DMS53 (cell line): ENCODE measurements at regions not wholly inside any gene's neighbourhood (a gene's known extent, or its start where the extent isn't known, plus 50 kb on each side); places are given as distances from the start of the nearest gene placed in this dataset.
A peak's percentile ranks its signal among the peaks of the same experiment; 100 is the strongest.
"Not testable (repeated sequence)": the region's sequence is repeated elsewhere in the genome, so short reads cannot be mapped to it uniquely, and the experiment has no call there.

Source experiments
- DNase-seq: peaks from one replicate; lab custom pipeline; 2025; lab: John Stamatoyannopoulos, UW

DNA sequence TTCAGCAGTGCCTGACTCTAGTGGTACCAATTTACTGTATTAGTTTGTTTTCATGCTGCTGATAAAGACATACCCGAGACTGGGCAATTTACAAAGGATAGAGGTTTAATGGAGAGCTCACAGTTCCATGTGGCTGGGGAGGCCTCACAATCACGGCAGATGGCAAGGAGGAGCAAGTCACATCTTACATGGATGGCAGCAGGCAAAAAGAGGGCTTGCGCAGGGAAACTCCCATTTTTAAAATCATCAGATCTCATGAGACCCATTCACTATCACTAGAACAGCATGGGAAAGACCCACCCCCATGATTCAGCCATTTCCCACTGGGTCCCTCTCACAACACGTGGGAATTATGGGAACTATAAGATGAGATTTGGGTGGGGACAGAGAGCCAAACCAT is 243.7 kb upstream of the KLF3 start:
- not testable (repeated sequence) for DNase-seq

DNA sequence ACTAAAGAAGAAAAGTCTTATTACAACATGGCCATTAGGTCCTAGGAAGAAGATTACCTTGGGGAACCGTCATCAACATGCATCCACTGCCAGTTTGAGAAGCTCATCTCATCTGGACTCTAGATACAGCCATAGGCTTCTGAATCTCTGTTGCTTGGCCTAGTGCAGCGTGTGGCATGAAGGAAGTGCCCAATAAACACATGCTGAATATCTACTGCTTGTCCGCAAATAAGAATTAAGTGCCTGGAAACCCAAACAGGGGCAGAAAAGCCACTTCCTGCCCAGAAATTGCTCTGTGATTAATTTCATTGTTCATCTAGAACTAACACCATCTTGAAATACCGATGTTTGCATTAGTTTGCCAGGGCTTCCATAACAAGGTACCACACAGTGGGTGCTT is 241.1 kb upstream of the KLF3 start:
- no peak for DNase-seq

DNA sequence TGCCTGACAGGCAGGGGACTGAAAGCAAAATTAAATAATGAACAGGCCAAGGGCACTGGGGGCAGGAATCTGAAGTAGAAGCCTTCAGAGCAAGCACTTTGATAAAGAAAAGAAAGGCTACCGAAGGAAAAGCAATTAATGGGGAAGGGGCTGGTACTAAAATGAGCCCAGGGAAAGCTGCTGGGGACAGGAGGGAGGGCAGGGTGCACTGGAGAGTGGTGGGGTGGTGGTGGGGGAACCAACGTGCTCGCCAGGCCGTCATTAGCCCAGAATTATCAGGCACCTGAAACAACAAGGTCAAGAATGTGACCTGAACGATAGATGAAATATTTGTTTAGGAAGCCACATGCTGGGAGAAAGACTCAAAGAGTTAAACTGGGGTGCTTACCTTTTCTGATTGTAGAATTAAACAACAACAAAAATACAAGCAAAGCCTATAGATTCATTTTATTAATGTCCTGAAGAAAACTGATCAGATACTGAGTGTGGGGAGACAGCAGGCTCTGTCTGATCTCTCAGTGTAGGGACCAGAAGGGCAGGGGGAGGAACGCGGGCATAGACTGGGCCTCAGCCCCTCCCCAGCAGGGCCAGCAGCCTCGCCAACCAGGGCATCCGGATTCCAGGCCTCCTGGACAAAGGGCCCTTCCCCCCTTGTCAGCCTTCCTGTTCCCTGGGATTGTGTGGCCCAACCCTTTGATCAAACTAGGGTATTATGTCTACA is 239.7 kb upstream of the KLF3 start:
- no peak for DNase-seq

DNA sequence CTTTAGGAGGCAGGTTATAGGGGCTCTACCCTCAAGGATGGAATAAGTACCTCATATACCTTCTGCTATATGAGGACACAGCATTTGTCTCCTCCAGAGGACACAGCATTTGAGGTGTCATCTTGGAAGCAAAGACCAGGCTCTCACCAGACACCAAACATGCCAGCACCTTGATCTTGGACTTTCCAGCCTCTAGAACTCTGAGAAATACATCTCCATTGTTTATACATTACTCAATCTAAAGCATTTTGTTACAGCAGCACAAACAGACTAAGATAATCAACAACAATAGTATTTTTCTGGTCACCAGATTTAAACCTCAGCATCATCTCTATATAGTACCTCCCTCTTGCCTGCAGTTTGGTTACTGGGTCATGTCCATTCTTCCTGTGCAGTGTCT is 237.5 kb upstream of the KLF3 start:
- no peak for DNase-seq

DNA sequence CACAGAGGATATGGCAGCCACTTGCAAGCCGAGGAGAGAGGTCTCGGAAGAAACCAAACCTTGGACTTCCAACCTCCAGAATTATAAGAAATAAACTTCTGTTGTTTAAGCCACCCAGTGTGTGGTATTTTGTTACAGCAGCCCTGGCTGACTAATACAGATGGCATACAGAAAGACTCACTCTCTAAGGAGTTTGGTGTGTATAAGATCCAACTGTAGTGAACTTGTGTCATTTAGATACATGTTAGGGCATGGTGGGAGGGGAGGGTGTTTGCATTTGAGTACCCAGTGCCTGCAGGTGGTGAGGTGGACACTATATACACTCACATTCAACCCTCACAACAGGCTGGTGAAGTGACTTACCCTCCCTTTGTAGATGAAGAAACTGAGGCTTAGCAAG is 233.2 kb upstream of the KLF3 start:
- DNase-seq = no peak

DNA sequence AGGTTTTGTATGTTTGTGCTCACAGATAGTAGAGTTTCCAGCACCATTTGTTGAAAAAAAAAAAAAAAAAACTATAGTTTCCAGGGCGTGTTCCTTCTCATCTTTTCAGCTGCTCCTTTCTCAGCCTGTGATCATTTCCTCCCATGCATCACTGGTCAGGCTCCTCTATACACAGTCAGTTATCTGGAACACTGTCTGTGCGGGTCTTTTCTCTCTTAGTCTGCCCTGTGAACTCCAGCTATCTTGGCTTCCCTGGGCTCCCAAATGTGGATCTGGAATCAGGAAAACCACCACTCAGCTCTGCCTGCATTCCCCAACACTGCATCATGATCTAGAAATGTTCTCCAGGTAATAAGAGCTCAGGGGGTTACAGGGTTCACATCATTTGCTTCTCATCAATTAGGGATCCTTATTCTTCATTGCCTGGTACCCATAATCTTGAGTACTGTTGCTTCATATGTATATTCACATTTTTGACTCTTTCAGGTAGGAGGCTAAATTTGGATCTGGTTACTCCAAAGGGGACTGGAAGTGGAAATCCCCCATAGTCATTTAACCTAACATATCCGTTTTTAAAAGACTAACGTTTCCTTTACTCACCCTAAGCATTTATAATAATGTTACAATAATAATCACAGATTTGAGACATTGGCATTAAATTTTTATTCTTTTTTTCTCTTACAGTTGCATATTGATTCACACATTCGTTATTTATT is 221.8 kb upstream of the KLF3 start:
- no peak for DNase-seq

DNA sequence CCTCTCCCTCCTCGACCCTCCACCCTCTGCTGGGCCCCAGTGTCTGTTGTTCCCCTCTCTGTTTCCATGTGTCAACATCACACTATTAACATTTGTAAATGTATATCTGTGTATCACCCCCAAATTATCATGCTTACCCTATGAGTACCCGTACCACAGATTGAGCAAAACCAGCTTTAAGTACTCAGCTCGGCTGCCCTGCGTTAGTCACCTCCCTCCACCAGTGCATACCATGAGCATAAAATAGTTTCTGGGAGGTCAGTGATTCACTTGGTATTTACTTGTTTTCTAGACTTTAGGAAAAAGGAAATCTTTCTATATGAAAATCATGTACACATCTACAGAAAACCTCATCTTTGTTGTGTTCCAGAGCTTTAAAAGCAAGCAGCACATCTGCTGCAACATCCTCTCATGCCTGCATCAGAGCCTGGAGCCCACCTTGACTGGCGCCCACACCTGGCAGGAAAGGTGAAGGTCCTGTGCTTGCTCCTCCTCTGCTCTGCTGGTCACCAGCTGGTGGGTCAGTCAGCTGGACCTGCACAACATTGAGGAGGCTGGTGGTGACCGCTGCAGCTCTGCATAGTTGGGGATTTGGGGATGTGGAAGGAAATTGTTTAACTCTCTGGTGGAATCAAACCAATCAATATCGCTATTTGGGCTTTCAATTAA is 214.4 kb upstream of the KLF3 start:
- DNase-seq = peak; percentile 85

DNA sequence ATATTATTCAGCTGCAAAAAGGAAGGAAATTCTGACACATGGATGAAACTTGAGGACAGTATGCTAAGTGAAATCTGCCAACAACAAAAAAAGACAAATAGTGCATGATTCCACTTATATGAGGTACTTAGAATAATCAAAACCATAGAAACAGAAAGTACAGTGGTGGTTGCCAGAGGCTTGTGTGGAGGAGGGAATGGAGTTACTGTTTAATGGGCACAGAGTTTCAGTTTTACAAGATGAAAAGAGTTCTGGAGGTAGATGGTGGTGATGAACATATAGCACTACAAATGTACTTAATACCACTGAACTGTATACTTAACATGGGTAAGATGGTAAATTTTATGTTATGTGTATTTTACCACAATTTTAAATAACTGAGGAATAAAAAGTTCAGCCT is 212.0 kb upstream of the KLF3 start:
- no peak for DNase-seq

DNA sequence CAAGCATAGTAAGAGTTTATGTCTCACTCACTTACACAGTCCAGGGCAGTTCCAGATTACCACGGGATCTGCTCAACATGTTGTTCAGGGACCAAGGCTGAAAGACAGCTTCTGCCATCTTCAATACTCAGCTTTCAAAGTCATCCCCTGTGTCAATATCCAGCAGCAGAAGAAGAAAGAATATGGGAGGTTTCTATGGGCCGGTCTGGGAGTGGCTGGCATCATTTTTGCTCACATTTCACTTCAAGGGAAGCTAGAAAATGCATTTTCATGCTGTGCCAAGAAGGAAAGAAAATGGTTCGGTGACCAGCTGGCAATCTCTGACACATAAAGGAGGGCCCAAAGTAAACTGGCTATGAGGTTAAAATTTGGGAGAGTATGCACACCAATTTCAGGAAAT is 211.5 kb upstream of the KLF3 start:
- DNase-seq = no peak

DNA sequence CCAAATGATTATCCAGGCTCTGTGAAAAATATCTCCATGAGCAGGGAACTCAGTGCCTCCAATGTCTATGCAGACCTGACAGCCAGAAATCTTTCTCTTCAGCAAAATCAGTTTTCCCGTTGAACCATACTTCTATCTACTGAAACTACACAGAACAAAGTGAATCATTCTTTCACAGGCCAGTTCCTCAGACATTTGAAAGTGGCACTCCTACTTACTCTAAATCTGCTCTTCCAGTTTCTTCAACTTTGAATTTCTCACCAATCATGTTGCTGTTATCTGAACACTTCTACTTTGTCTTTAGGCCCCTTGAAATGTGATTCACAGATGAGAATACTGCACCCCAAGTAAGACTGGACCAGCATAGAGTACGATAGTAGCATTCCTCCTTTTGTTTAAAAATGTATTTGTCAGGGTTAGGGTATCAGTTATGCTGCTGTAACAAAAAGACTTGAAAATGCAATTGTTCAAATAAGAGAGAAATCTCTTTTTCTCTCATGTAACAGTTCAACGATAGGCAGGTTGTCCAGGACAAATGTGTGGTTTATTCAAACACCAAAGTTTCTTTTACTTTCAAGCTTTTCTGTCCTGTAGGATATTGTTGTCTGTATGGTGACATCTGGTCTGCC is 210.6 kb upstream of the KLF3 start:
- DNase-seq = no peak

DNA sequence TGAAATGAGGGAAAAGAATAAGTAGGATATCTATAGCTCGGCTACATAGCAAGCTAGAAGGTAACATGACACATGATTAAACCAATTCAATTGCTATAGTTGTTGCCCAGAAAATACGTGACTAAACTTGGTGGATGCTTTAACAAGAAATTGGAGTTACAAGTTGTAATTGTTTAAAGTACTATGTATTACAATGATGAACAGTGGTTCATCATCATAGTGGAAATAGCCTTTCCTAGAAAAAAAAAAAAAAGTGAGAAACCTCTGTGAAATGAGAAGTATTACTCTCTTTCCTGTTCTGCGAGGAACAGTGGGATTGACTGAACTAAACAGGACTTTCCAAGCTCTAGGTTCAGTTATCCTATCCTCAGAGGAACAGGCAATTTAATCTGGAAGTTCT is 209.7 kb upstream of the KLF3 start:
- DNase-seq = no peak

DNA sequence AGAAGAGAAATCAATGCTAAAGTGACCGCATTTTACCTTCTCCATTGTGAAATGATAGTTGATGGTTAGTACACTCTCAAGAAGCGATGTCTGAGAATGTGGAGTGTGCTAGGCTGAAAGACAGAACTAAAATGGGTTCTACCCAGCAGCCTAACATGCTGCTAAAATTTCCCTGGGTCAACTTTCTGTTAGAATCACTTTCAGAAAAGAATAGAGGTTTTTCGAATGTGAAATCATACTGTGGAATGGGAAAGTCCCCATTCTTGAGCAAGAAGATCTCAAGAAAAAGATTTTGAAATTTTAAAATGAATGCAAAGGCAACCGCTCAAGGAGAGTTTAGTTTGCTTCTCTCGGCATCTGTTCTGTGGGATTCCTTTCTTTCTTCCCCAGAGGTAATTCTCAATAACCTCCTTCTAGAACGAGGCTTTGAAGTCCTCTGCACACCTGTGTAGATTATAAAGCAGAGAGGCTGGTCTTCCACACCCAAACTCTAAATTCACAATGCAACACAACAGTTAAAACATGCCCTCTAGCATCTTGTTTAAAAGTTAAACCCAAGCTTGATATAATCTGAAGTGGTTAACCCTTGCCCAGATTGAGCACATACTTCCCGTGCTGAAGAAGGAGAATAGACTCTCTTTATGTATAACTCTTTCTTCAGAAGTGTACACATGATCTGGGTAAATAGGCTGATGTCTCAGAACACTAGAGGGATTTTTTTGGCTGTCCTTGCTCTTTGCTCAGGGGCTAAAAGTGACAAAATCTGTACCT is 208.7 kb upstream of the KLF3 start:
- no peak for DNase-seq

DNA sequence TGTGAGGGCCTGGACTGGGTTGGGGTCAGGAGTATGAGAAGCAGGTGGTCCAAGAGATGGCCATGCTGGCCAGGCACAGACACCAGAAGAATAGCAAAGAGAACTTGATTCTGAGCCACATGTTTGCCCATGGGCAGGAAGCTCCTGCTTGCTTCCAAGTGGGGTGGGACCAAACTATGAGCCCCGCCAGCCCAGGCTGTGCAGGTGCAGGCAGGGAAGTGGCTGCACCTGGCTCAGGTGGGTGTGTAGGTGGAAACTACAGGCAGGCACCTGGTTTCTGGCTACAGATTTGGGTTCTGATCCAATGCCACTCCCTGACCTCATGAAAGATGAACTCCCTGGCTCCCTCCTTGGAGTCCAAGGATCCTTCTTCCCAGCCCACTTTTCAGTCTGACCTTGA is 207.9 kb upstream of the KLF3 start:
- peak; percentile 74 for DNase-seq

DNA sequence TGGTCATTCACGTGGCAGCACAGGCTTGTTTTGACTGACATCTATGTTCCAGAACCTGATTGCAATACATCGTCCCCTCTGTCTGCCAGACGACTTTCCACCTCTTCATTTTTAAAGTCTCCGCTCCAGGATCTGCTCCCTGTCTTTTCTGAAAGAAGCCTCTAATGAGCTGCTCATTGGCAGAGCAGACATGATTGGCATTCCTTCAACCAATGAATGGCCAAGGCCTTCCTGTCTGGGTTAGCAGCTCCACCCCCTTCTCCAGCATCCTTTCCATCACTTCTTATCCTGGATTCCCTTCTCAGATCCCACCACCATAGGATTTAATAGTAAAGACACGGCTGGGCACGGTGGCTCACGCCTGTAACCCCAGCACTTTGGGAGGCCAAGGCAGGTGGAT is 202.7 kb upstream of the KLF3 start:
- no peak for DNase-seq

DNA sequence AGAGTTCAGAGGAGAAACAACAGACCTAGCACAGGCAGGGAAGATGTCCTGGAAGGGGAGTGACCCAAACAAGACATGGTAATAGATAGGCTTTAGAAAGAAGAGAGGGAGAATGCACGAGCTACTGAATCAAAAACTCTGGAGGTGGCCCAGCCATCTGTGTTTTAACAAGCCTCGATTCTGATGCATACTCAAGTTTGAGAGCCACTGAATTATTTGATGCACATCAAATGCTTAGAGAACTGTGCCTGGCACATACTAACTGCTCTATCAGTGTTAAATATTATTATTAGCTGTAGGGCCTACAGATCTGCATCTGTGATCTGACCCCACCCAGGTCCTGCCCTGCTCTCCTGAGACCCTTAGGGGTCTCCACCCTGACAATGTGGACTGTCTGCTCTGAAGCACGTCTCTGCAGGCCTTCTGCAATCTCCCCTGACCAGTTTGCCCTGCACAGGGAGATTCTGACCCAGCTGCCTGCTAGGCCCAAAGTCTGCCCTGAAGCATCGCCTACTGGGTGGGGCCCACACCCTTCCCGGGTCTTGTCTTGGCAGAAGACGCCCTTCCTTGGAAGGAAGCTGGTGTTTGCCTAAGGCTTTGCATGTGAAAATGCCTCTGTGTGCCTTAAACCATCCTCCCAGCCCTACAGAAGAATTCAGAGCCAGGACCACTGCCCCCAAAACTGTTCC is 201.5 kb upstream of the KLF3 start:
- no peak for DNase-seq

DNA sequence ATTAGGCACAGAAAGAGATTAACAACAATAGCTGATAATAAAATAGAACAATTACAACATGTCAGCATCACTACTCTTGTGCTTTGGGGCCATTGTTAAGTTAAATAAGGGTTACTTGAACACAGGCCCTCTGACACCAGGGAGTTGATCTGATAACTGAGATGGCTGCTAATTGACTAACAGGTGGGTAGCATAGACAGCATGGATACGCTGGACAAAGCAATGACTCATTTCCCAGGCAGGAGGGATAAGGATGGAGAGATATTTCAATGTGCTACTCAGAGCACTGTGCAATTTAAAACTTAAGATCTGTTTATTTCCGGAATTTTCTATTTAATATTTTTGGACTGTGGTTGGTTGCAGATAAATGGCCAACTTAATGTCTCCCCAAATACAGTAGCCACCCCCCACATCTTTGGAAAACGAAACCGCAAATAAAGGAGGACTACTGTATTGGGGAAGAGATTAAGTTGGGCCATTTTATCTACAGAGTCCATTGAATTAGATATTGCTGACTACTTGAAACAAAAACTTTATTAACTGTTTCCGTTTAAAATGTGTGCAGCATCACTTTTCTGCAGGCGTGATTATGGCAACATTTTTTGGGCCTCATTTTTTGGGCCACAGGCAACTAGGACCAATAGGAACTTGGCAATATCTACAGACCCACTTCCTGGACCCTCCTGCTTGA is 200.6 kb upstream of the KLF3 start:
- DNase-seq = no peak

DNA sequence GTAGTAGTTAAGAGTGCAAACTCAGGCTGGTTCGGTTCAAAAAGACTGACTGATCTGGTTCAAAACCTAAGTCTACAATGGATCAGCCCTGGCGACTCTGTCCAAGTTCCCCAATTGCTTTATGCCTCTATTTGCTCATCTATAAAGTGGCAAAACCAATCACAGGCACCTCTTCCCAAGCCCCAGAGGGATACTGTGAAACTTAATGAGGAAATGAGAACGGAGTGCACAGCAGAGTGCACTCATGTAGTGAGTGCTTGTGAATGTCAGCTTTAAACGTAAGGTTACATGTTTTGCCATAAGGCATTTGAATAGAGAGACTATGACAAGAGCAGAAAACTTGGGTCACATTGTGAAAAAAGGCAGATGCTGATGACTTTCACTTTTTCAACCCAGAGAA is 199.7 kb upstream of the KLF3 start:
- peak; percentile 26 for DNase-seq

DNA sequence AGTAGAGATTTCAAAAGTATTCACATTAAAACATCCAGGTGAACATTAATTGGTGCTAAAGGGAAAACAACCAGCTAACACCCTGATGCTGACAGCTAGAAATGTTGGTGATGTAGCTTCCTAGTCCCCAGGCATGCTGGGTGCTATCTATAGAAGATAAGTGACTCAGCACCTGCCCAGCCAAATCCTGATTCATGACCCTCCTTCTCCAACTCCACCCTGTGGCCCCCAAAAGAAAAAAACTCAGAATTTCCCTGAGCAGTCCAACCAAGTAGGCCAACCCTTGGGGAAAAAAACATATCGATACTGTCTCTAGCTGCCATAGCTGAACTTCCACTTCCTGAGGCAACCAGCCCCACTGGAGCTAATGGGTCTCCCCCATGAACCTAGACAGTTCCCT is 197.6 kb upstream of the KLF3 start:
- DNase-seq = no peak

DNA sequence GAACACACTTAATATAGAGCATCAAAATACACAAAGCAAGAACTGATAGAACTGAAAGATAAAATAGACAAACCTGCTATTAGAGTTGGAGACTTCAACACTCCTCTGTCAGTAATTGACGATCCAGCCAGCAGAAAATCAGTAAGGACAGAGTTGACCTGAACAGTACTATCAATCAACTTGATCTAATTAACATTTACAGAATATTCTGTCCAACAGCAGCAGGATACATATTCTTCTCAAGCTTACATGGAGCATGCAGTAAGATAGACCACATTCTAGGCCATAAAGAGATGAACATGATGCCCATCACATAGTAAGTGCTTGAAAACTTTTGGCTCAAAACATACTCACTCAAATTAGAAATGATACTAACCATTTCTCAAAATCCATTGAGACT is 196.7 kb upstream of the KLF3 start:
- no peak for DNase-seq

DNA sequence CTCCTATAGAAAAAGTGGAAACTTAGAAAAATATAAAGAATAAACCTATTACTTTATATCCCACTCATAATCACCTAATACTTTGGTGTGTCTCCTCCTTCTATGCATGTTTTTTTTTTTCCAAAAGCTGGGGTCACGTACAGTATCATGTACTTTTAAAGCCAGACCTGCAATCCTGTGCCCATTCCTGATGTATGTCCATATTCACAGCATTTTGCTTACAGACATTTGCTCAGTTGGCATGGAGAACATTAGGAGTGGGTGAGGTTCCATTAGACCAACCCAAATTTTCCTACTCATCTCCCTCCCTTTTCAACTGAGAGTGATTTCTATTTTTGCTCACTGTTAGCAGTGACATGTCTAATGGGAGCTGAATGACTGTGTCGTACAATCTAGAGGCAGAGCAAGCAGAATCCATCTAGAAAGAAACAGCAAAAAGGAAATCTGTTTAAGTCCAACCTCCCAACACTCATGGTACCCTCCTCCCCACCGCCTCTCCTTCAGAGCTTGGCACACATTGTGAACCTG is 195.6 kb upstream of the KLF3 start:
- no peak for DNase-seq

DNA sequence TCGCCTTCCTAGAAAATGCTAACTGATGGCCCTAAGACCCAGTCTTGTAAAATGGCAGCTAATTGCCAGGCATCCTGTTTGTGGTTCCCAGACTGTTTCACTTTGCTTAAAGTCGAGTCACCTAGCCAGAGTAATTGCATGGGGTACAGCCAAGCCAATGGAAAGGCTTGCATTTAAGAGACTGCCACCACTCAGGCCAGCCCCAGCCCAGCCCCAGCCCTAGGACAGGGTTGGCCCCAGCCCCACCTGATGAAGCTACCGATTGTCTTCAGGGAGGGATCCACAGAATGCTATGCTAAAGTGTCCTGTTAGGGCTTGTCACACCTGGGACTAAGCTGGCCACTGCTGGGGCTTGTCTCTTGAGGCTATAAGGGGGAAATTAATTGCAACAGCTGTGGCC is 194.6 kb upstream of the KLF3 start:
- DNase-seq = no peak
